Left ventricle myocardium inferior (tissue), 1 donor: ENCODE measurements at regions not wholly inside any gene's neighbourhood (a gene's known extent, or its start where the extent isn't known, plus 50 kb on each side); places are given as distances from the start of the nearest gene placed in this dataset.

ENCODE experiments used
- DNase-seq: peaks from one replicate; pipeline ENCODE4 v3.0.0-alpha.2; 2020
- H3K27ac ChIP-seq: fragments of 200-600 bp; replicated peaks from 2 replicates; pipeline ENCODE4 v1.8.0; 2021
- H3K27me3 ChIP-seq: fragments of 200-600 bp; 2 replicates; pipeline ENCODE4 v1.8.0; 2021; ENCODE audit warnings: low read depth
- H3K36me3 ChIP-seq: fragments of 200-600 bp; 2 replicates; pipeline ENCODE4 v1.8.0; 2021
- H3K4me1 ChIP-seq: fragments of 200-600 bp; 2 replicates; pipeline ENCODE4 v1.8.0; 2021
- H3K4me3 ChIP-seq: fragments of 200-600 bp; 2 replicates; pipeline ENCODE4 v1.8.0; 2021; ENCODE audit warnings: mild to moderate bottlenecking, moderate library complexity
- H3K9me3 ChIP-seq: fragments of 200-600 bp; replicated peaks from 2 replicates; pipeline ENCODE4 v1.8.0; 2021
- intact Hi-C: fragments of 100-400 bp; cut with micrococcal nuclease; formaldehyde crosslinking; loops from one replicate; pipeline ENCODE4 v1.11.0; 2022
- TF ChIP-seq, protein P1 (sequence below): fragments of 200-600 bp; IDR thresholded peaks from 2 replicates; pipeline ENCODE4 v1.8.0; 2021; ENCODE audit warnings: antibody characterized with exemption, mild to moderate bottlenecking, borderline replicate concordance
- donor health status: DM: no; HTN: yes; CAD: no; lungs with severe emphysema.

GRCh38 chr18:75477900-75478299, 50.4 kb upstream of the SMIM21 start:
- no peaks in the 10 kb centered on the region for H3K36me3 ChIP-seq
- no peaks in the 10 kb centered on the region for H3K27me3 ChIP-seq
- H3K4me1 ChIP-seq, result no peaks in the 10 kb centered on the region
- H3K9me3 ChIP-seq, result peaks cover 18% of the 10 kb centered on the region
- no peak overlapping the region for H3K4me3 ChIP-seq
- DNase-seq, result no peak
- no peak overlapping the region for H3K27ac ChIP-seq
- TF ChIP-seq, protein P1, sequence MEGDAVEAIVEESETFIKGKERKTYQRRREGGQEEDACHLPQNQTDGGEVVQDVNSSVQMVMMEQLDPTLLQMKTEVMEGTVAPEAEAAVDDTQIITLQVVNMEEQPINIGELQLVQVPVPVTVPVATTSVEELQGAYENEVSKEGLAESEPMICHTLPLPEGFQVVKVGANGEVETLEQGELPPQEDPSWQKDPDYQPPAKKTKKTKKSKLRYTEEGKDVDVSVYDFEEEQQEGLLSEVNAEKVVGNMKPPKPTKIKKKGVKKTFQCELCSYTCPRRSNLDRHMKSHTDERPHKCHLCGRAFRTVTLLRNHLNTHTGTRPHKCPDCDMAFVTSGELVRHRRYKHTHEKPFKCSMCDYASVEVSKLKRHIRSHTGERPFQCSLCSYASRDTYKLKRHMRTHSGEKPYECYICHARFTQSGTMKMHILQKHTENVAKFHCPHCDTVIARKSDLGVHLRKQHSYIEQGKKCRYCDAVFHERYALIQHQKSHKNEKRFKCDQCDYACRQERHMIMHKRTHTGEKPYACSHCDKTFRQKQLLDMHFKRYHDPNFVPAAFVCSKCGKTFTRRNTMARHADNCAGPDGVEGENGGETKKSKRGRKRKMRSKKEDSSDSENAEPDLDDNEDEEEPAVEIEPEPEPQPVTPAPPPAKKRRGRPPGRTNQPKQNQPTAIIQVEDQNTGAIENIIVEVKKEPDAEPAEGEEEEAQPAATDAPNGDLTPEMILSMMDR, result no peak
- intact Hi-C loops, result loop anchor here (2.0 kb wide), 1 partner anchor 825 kb away; no protein-coding TSS in a partner anchor
